ENCODE measurements at regions not wholly inside any gene's neighbourhood (a gene's known extent, or its start where the extent isn't known, plus 50 kb on each side); places are given as distances from the start of the nearest gene placed in this dataset.

- Histone ChIP-seq H3K4me1 (ENCODE audit: insufficient read depth) (no peaks in the 10 kb centered on the region), H3K79me2 (no peaks in the 10 kb centered on the region), H4K20me1 (ENCODE audit: insufficient read depth, poor library complexity, severe bottlenecking) (no peaks in the 10 kb centered on the region), H3K4me3 (no peak overlapping the region), H3K9me2 (replicated peaks; ENCODE audit: insufficient read depth) (no peaks in the 10 kb centered on the region), H2AFZ (no peak overlapping the region), H3K27me3 (no peaks in the 10 kb centered on the region), H3K9me3 (ENCODE audit: low read depth) (no peaks in the 10 kb centered on the region), H3K4me2 (no peak overlapping the region), H3K36me3 (replicated peaks; ENCODE audit: insufficient read depth, low read depth) (no peaks in the 10 kb centered on the region), H3K27ac (no peak overlapping the region)
- TF ChIP-seq, protein P1, sequence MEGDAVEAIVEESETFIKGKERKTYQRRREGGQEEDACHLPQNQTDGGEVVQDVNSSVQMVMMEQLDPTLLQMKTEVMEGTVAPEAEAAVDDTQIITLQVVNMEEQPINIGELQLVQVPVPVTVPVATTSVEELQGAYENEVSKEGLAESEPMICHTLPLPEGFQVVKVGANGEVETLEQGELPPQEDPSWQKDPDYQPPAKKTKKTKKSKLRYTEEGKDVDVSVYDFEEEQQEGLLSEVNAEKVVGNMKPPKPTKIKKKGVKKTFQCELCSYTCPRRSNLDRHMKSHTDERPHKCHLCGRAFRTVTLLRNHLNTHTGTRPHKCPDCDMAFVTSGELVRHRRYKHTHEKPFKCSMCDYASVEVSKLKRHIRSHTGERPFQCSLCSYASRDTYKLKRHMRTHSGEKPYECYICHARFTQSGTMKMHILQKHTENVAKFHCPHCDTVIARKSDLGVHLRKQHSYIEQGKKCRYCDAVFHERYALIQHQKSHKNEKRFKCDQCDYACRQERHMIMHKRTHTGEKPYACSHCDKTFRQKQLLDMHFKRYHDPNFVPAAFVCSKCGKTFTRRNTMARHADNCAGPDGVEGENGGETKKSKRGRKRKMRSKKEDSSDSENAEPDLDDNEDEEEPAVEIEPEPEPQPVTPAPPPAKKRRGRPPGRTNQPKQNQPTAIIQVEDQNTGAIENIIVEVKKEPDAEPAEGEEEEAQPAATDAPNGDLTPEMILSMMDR (IDR thresholded peaks at IDR 0.05; ENCODE audit: poor library complexity): no peak
- TF ChIP-seq EZH2 (IDR thresholded peaks at IDR 0.05; ENCODE audit: borderline replicate concordance) (no peak), EZH2phosphoT487 (IDR thresholded peaks at IDR 0.05; ENCODE audit: low read depth, severe bottlenecking, unreplicated experiment) (no peak)
- 64% methylated on average over 2 of the region's 2 CpGs for WGBS (ENCODE audit: low lambda C conversion rate, missing lambda C conversion rate)
- no peak for DNase-seq (ENCODE audit: low spot score)
These were observed 296.8 kb downstream of the WDR72 start for GRCh38 chr15:53462651-53463050.

DNA sequence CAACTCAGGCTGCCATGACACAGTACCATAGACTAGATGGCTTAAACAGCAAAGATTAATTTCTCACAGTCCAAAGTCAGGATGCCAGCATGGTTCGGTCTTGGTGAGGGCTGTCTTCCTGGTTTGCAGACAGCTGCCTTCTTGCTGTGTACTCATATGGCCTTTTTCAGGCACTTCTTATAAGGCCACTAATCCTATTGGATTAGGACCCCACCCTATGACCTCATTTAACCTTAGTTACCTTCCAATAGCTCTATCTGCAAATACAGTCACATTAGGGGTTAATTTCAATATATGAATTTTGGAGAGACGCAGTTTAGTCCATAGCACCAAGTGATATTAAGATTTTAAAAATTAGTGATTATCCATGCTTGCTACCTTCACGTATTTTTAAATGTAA, 297.8 kb downstream of the WDR72 start:
- no peaks in the 10 kb centered on the region for H3K27me3 ChIP-seq
- H3K27ac ChIP-seq: no peak overlapping the region
- no peaks in the 10 kb centered on the region for H3K9me3 ChIP-seq (ENCODE audit: low read depth)
- no peak for DNase-seq (ENCODE audit: low spot score)
- TF ChIP-seq, protein P1 (IDR thresholded peaks at IDR 0.05; ENCODE audit: poor library complexity): no peak
- TF ChIP-seq EZH2phosphoT487 (IDR thresholded peaks at IDR 0.05; ENCODE audit: low read depth, severe bottlenecking, unreplicated experiment) (no peak), EZH2 (IDR thresholded peaks at IDR 0.05; ENCODE audit: borderline replicate concordance) (no peak)
- H3K9me2 ChIP-seq (replicated peaks; ENCODE audit: insufficient read depth): no peaks in the 10 kb centered on the region
- no peaks in the 10 kb centered on the region for H3K4me1 ChIP-seq (ENCODE audit: insufficient read depth)
- no peaks in the 10 kb centered on the region for H4K20me1 ChIP-seq (ENCODE audit: insufficient read depth, poor library complexity, severe bottlenecking)
- no peak overlapping the region for H3K4me3 ChIP-seq
- no peak overlapping the region for H3K4me2 ChIP-seq
- no peak overlapping the region for H2AFZ ChIP-seq
- WGBS (ENCODE audit: low lambda C conversion rate, missing lambda C conversion rate): 95% methylated on average over 3 of the region's 3 CpGs
- no peaks in the 10 kb centered on the region for H3K36me3 ChIP-seq (replicated peaks; ENCODE audit: insufficient read depth, low read depth)
- H3K79me2 ChIP-seq: no peaks in the 10 kb centered on the region

GRCh38 chr15:53458736-53459135, 300.7 kb downstream of the WDR72 start:
- H4K20me1 ChIP-seq (ENCODE audit: insufficient read depth, poor library complexity, severe bottlenecking): no peaks in the 10 kb centered on the region
- H3K27me3 ChIP-seq: no peaks in the 10 kb centered on the region
- H3K9me2 ChIP-seq (replicated peaks; ENCODE audit: insufficient read depth): no peaks in the 10 kb centered on the region
- no peak overlapping the region for H3K4me3 ChIP-seq
- DNase-seq (ENCODE audit: low spot score): no peak
- TF ChIP-seq, protein P1 (IDR thresholded peaks at IDR 0.05; ENCODE audit: poor library complexity): no peak
- TF ChIP-seq EZH2 (IDR thresholded peaks at IDR 0.05; ENCODE audit: borderline replicate concordance) (no peak), EZH2phosphoT487 (IDR thresholded peaks at IDR 0.05; ENCODE audit: low read depth, severe bottlenecking, unreplicated experiment) (no peak)
- H3K36me3 ChIP-seq (replicated peaks; ENCODE audit: insufficient read depth, low read depth): no peaks in the 10 kb centered on the region
- H3K4me1 ChIP-seq (ENCODE audit: insufficient read depth): peaks cover 6% of the 10 kb centered on the region
- no peak overlapping the region for H2AFZ ChIP-seq
- no peaks in the 10 kb centered on the region for H3K9me3 ChIP-seq (ENCODE audit: low read depth)
- 58% methylated on average over 1 of the region's 1 CpG for WGBS (ENCODE audit: low lambda C conversion rate, missing lambda C conversion rate)
- H3K4me2 ChIP-seq: no peak overlapping the region
- no peaks in the 10 kb centered on the region for H3K79me2 ChIP-seq
- no peak overlapping the region for H3K27ac ChIP-seq

DNA sequence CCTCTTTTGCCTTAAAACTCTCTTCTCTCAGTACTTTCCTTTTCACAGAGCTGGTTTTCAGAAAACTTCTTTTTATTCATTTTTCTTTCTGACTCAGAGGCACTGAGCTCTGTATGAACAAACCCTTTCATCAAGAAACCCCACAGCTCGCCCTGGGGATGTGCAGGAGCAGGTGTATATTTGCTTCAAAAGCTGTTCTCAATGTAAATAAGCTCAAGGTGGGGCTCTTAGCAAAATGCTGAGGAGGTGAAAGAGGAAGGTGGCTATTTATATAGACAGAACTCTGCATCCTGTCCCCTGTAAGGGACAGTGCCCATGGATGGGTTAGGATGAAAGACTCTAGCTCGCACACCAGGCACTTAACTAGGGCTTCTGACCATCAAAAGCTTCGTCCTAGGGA, 302.0 kb downstream of the WDR72 start:
- Histone ChIP-seq H3K4me1 (ENCODE audit: insufficient read depth) (peaks cover 13% of the 10 kb centered on the region), H3K9me2 (replicated peaks; ENCODE audit: insufficient read depth) (no peaks in the 10 kb centered on the region), H3K79me2 (no peaks in the 10 kb centered on the region), H3K27me3 (no peaks in the 10 kb centered on the region), H3K4me2 (no peak overlapping the region), H4K20me1 (ENCODE audit: insufficient read depth, poor library complexity, severe bottlenecking) (no peaks in the 10 kb centered on the region), H2AFZ (no peak overlapping the region), H3K4me3 (no peak overlapping the region), H3K9me3 (ENCODE audit: low read depth) (no peaks in the 10 kb centered on the region), H3K36me3 (replicated peaks; ENCODE audit: insufficient read depth, low read depth) (no peaks in the 10 kb centered on the region), H3K27ac (no peak overlapping the region)
- WGBS (ENCODE audit: low lambda C conversion rate, missing lambda C conversion rate): 58% methylated on average over 3 of the region's 3 CpGs
- no peak for TF ChIP-seq EZH2 (IDR thresholded peaks at IDR 0.05; ENCODE audit: borderline replicate concordance)
- DNase-seq (ENCODE audit: low spot score): no peak
